Right lobe of liver (tissue), 4 donors: ENCODE measurements at regions not wholly inside any gene's neighbourhood (a gene's known extent, or its start where the extent isn't known, plus 50 kb on each side); places are given as distances from the start of the nearest gene placed in this dataset.

Experiments
- POLR2A ChIP-seq: fragments of 450-650 bp; IDR thresholded peaks from one replicate; pipeline ENCODE4 v1.6.1; 2017; ENCODE audit warnings: antibody characterized with exemption, mild to moderate bottlenecking
- TF ChIP-seq, protein P1 (sequence below), 4 donors: fragments of 200-600 bp in 3 of 4; fragments of 450-650 bp in 1 of 4; IDR thresholded peaks; one replicate each; pipeline versions ENCODE4 v1.5.1 to v1.8.0; 2016 to 2022; ENCODE audit warnings: antibody characterized with exemption in 4 of 4, mild to moderate bottlenecking in 2 of 4
- donor health status: DM: no; HTN: no; CAD: no.
- donor health status: DM: no; HTN: no; CAD: no.
- donor health status: DM: no; HTN: yes; CAD: no.

GRCh38 chr20:11467436-11467835, 450.3 kb upstream of the BTBD3 start:
- TF ChIP-seq, protein P1, sequence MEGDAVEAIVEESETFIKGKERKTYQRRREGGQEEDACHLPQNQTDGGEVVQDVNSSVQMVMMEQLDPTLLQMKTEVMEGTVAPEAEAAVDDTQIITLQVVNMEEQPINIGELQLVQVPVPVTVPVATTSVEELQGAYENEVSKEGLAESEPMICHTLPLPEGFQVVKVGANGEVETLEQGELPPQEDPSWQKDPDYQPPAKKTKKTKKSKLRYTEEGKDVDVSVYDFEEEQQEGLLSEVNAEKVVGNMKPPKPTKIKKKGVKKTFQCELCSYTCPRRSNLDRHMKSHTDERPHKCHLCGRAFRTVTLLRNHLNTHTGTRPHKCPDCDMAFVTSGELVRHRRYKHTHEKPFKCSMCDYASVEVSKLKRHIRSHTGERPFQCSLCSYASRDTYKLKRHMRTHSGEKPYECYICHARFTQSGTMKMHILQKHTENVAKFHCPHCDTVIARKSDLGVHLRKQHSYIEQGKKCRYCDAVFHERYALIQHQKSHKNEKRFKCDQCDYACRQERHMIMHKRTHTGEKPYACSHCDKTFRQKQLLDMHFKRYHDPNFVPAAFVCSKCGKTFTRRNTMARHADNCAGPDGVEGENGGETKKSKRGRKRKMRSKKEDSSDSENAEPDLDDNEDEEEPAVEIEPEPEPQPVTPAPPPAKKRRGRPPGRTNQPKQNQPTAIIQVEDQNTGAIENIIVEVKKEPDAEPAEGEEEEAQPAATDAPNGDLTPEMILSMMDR (IDR thresholded peaks at IDR 0.05), result no peak
- TF ChIP-seq POLR2A, result no peak
